ENCODE measurements at regions not wholly inside any gene's neighbourhood (a gene's known extent, or its start where the extent isn't known, plus 50 kb on each side); places are given as distances from the start of the nearest gene placed in this dataset.
"Not testable (repeated sequence)": the region's sequence is repeated elsewhere in the genome, so short reads cannot be mapped to it uniquely, and the experiment has no call there.

GRCh38 chr15:34650177-34650576 lies 66.7 kb upstream of the GOLGA8B start:
- DNase-seq, result peak; percentile 12

DNA sequence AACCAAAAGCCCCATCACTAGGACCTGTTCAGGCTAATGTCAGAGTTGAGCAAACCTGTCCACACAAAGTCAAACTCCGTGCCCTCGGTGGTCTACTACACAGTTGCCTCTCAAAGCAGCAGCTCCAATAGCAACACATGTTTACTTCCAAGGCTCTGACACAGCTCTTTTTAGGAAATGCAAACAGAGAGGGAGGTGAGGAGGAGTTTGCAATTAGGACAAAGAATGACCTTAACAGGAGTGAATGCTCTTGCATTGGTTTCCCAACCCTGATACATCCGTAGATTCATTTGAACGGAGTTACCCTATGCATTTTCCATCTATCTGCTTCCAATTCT lies 64.8 kb upstream of the GOLGA8B start:
- DNase-seq, result no peak

DNA sequence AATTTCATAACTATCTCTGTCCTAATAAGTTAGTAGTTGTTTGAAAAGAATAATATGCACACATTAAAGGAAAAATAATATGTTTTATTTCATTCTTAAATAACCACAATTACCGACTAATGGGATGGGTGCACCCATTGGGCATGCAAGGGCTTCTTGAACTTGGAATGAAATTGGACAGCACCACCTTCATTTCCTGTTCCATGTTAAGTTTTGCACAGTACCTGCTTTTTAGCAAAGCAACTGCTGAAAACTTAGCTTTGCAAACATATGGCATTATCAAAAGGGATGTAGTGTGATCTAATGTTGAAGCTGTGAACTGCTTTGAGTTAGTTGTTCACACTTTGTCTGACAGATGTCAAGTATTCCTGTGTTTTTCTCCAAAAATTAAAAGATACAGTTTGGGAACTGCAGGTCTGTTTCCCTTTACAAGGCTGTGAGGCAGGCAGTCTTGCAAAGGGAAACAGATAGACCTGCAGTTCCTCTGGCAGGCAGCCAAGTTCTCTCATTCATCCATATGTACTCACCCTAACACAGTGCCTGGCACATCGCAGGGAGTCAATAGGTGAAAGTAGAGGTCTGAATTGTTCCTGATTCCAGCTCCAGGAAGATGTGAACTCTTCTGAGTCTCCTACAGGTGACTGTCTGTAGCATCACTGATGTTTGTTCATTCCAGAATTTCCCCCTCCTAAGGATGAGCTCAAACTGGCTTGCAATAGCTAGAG lies 64.3 kb upstream of the GOLGA8B start:
- no peak for DNase-seq

- no peak for DNase-seq
Observed at GRCh38 chr15:34646918-34647317, 63.5 kb upstream of the GOLGA8B start.

- no peak for DNase-seq
Observed at GRCh38 chr15:34644851-34645250, 61.4 kb upstream of the GOLGA8B start.

DNA sequence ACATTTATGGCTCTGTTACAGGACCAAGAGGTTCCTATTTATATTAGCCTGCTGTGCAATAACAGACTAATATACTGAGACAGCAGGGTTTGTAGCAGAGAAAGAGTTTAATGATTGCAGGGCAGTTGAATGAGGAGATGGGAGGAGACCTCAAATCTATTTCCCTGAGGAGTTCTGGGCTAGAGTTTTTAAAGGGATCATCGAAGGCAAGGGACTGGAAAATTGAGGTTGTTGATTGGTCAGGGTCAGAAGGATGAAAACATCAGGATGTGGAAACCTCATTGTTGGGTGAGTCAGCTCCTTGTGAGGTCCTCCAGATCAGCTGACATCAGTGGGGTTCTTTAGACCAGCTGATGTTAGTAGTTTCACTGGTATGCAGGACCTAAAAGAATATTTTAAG lies 60.6 kb upstream of the GOLGA8B start:
- peak; percentile 61 for DNase-seq

GRCh38 chr15:34642247-34642646 lies 58.8 kb upstream of the GOLGA8B start:
- no peak for DNase-seq

DNA sequence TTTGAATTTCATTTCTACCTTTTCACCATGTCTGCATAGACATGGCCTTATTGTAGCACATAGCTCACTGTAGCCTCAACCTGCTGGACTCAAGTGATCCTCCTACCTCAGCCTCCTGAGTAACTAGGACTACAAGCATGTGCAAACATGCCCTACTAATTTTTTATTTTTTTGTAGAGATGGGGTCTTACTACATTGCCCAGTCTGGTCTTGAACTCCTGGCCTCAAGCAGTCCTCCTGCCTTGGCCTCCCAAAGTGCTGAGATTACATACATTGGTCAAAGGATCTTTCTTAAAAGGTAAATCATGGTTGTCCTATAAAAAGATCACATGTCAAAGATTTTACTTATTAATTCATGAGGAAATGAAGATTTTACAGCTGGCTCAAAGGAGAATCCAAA lies 57.2 kb upstream of the GOLGA8B start:
- no peak for DNase-seq

DNA sequence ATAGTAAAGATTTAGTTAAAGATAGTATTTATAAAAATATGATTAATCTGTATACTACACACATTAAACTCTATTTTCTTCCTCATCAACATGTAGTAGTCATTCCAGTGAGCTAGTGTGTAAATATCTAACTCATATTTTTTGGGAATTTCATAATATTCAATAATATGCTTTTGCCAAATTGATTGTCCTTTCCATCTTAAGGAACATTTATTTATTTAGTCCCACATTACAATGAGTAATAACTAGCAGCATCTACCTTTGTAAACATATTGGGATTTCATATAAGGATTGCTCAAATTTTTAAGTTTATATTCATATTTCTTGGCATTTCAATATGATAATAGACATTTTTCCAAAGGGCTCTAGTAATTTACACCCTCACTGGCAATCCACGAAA lies 53.9 kb upstream of the GOLGA8B start:
- no peak for DNase-seq

GRCh38 chr15:34633602-34634001 lies 50.2 kb upstream of the GOLGA8B start:
- DNase-seq, result not testable (repeated sequence)

Measured in NCI-H226 (cell line).